Parathyroid adenoma (tissue), 2 donors: ENCODE measurements at regions not wholly inside any gene's neighbourhood (a gene's known extent, or its start where the extent isn't known, plus 50 kb on each side); places are given as distances from the start of the nearest gene placed in this dataset.
"Not testable (repeated sequence)": the region's sequence is repeated elsewhere in the genome, so short reads cannot be mapped to it uniquely, and the experiment has no call there.

Experiments
- H2AFZ ChIP-seq: fragments of 300-600 bp; sonication (generic); one replicate; pipeline ENCODE4 v1.7.0; 2017; ENCODE audit warnings: antibody characterized with exemption, mild to moderate bottlenecking
- H3K27ac ChIP-seq: fragments of 300-600 bp; sonication (generic); one replicate; pipeline ENCODE4 v1.7.0; 2017
- H3K27me3 ChIP-seq: fragments of 300-600 bp; sonication (generic); one replicate; pipeline ENCODE4 v1.7.0; 2017; ENCODE audit warnings: low read length; ENCODE audit not compliant: control insufficient read depth, insufficient read depth
- H3K36me3 ChIP-seq: fragments of 300-600 bp; sonication (generic); one replicate; pipeline ENCODE4 v1.7.0; 2017; ENCODE audit warnings: low read length; ENCODE audit not compliant: control insufficient read depth, insufficient read depth
- H3K4me1 ChIP-seq: fragments of 300-600 bp; sonication (generic); one replicate; pipeline ENCODE4 v1.7.0; 2017; ENCODE audit warnings: control low read depth
- H3K4me2 ChIP-seq: fragments of 300-600 bp; sonication (generic); one replicate; pipeline ENCODE4 v1.7.0; 2017; ENCODE audit warnings: low read length
- H3K4me3 ChIP-seq: fragments of 300-600 bp; sonication (generic); one replicate; pipeline ENCODE4 v1.7.0; 2017; ENCODE audit warnings: low read depth, low read length
- H3K79me2 ChIP-seq: fragments of 300-600 bp; sonication (generic); one replicate; pipeline ENCODE4 v1.7.0; 2017; ENCODE audit warnings: control low read depth
- H3K9ac ChIP-seq: fragments of 300-600 bp; sonication (generic); one replicate; pipeline ENCODE4 v1.7.0; 2017; ENCODE audit warnings: mild to moderate bottlenecking
- H3K9me3 ChIP-seq: fragments of 300-600 bp; sonication (generic); one replicate; pipeline ENCODE4 v1.7.0; 2017; ENCODE audit warnings: low read length; ENCODE audit not compliant: control insufficient read depth
- CTCF ChIP-seq: fragments of 300-600 bp; sonication (generic); IDR thresholded peaks from one replicate; pipeline ENCODE4 v1.7.0; 2017; ENCODE audit warnings: antibody characterized with exemption, mild to moderate bottlenecking
- donor health status: primary hyperparathyroidism.

GRCh38 chr18:46196627-46197243, 92.5 kb downstream of the HAUS1 start:
- H3K4me2 ChIP-seq, result no peak overlapping the region
- no peak for TF ChIP-seq CTCF
- H3K27me3 ChIP-seq, result no peaks in the 10 kb centered on the region
- H3K27ac ChIP-seq, result no peak overlapping the region
- peaks cover 10% of the 10 kb centered on the region for H3K4me1 ChIP-seq
- H3K79me2 ChIP-seq, result peaks cover 69% of the 10 kb centered on the region
- no peak overlapping the region for H2AFZ ChIP-seq
- no peaks in the 10 kb centered on the region for H3K9me3 ChIP-seq
- H3K9ac ChIP-seq, result no peak overlapping the region
- no peak overlapping the region for H3K4me3 ChIP-seq
- no peaks in the 10 kb centered on the region for H3K36me3 ChIP-seq

- no peaks in the 10 kb centered on the region for H3K27me3 ChIP-seq
Measured at GRCh38 chr18:46199515-46200147, 95.4 kb downstream of the HAUS1 start.

GRCh38 chr18:46200178-46201055, 96.2 kb downstream of the HAUS1 start:
- H3K36me3 ChIP-seq, H3K9me3 ChIP-seq, H3K4me3 ChIP-seq, H3K27ac ChIP-seq, H3K27me3 ChIP-seq, H3K9ac ChIP-seq, H3K4me2 ChIP-seq, H2AFZ ChIP-seq: not testable (repeated sequence)
- Histone ChIP-seq H3K79me2 (peaks cover 55% of the 10 kb centered on the region), H3K4me1 (peaks cover 10% of the 10 kb centered on the region)

More at GRCh38 chr18:46199515-46200147, 95.4 kb downstream of the HAUS1 start:
- H3K4me1 ChIP-seq, result peaks cover 10% of the 10 kb centered on the region
- H3K9me3 ChIP-seq, result no peaks in the 10 kb centered on the region
- H3K79me2 ChIP-seq, result peaks cover 55% of the 10 kb centered on the region
- no peak overlapping the region for H3K27ac ChIP-seq
- no peak overlapping the region for H2AFZ ChIP-seq
- no peak overlapping the region for H3K9ac ChIP-seq
- no peak overlapping the region for H3K4me3 ChIP-seq
- no peak overlapping the region for H3K4me2 ChIP-seq
- no peak for TF ChIP-seq CTCF
- H3K36me3 ChIP-seq, result no peaks in the 10 kb centered on the region

- no peaks in the 10 kb centered on the region for H3K9me3 ChIP-seq
- no peaks in the 10 kb centered on the region for H3K27me3 ChIP-seq
- H3K36me3 ChIP-seq, result no peaks in the 10 kb centered on the region
- H3K9ac ChIP-seq, result no peak overlapping the region
- TF ChIP-seq CTCF, result no peak
- no peak overlapping the region for H2AFZ ChIP-seq
- H3K4me3 ChIP-seq, result no peak overlapping the region
- H3K4me2 ChIP-seq, result no peak overlapping the region
- H3K79me2 ChIP-seq, result peaks cover 60% of the 10 kb centered on the region
- H3K27ac ChIP-seq, result no peak overlapping the region
- H3K4me1 ChIP-seq, result peaks cover 13% of the 10 kb centered on the region
Measured at GRCh38 chr18:46204143-46204542, 100.0 kb downstream of the HAUS1 start.

- Histone ChIP-seq H3K9me3 (no peaks in the 10 kb centered on the region), H3K4me3 (no peak overlapping the region), H3K36me3 (no peaks in the 10 kb centered on the region), H2AFZ (no peak overlapping the region), H3K4me1 (peaks cover 6% of the 10 kb centered on the region), H3K79me2 (peaks cover 50% of the 10 kb centered on the region), H3K9ac (no peak overlapping the region), H3K27ac (no peak overlapping the region), H3K27me3 (no peaks in the 10 kb centered on the region), H3K4me2 (no peak overlapping the region)
- TF ChIP-seq CTCF, result no peak
Measured at GRCh38 chr18:46207985-46208384, 103.8 kb downstream of the HAUS1 start.
